Activated naive CD8-positive, alpha-beta T cell treated with anti-CD3 and anti-CD28 coated beads for 36 hours (primary cell): ENCODE measurements at regions not wholly inside any gene's neighbourhood (a gene's known extent, or its start where the extent isn't known, plus 50 kb on each side); places are given as distances from the start of the nearest gene placed in this dataset.
"Not testable (repeated sequence)": the region's sequence is repeated elsewhere in the genome, so short reads cannot be mapped to it uniquely, and the experiment has no call there.

Experiments
- DNase-seq: peaks from one replicate; pipeline ENCODE4 v3.0.0; 2021
- H3K27ac Mint-ChIP-seq: one replicate; pipeline ENCODE4 v1.8.0; 2022; ENCODE audit warnings: mild to moderate bottlenecking, moderate library complexity, mixed read lengths
- H3K27me3 Mint-ChIP-seq: one replicate; pipeline ENCODE4 v1.8.0; 2022; ENCODE audit warnings: mild to moderate bottlenecking, mixed read lengths
- H3K36me3 Mint-ChIP-seq: one replicate; pipeline ENCODE4 v1.8.0; 2021; ENCODE audit warnings: mild to moderate bottlenecking, mixed read lengths
- H3K4me1 Mint-ChIP-seq: one replicate; pipeline ENCODE4 v1.8.0; 2021; ENCODE audit warnings: mixed read lengths
- H3K4me3 Mint-ChIP-seq: one replicate; pipeline ENCODE4 v1.8.0; 2022; ENCODE audit warnings: mild to moderate bottlenecking, moderate library complexity, mixed read lengths
- H3K9me3 Mint-ChIP-seq: one replicate; pipeline ENCODE4 v1.8.0; 2022; ENCODE audit warnings: mixed read lengths

DNA sequence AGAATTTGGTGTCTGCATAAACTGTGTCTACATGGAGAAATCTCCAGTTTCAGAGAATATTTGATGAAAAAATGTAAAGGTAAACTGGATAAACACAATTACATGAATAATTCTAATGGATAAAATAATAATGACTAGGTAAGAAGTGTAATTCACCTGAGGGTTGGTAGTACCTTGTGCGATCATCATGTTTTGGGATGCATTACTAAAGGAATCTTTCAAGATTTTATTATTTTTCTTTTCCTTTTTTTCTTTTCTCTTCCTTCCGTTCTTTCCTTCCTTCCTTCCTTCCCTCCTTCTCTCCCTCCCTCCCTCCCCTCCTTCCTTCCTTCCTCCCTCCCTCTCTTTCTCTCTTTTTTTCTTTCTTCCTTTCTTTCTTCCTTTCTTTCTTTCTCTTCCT lies 818.7 kb downstream of the LTN1 start:
- Mint-ChIP-seq H3K4me1 (no peaks in the 10 kb centered on the region), H3K4me3 (no peak overlapping the region), H3K27me3 (no peaks in the 10 kb centered on the region), H3K27ac (no peak overlapping the region), H3K9me3 (no peaks in the 10 kb centered on the region), H3K36me3 (no peaks in the 10 kb centered on the region)
- no peak for DNase-seq

DNA sequence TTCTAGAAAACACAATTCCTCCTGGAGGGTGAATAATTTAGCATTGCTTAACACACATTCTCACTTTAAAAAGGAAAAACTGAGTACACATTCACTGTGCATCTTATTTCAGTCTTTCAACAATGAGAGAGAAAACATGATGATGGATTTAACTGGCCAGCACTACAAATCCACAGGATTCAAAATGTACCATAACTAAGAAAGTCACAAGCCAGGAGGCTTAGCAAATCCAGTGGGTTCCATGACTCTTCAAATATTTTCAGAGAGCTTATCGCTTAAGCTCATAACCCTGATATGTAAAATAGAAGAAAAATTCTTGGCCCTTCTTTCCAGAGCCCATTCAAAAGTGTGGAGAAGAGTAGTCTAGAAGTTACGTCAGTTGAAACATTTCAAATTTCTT lies 820.3 kb downstream of the LTN1 start:
- H3K9me3 Mint-ChIP-seq, result no peaks in the 10 kb centered on the region
- no peaks in the 10 kb centered on the region for H3K36me3 Mint-ChIP-seq
- DNase-seq, result no peak
- no peaks in the 10 kb centered on the region for H3K4me1 Mint-ChIP-seq
- H3K27ac Mint-ChIP-seq, result no peak overlapping the region
- no peaks in the 10 kb centered on the region for H3K27me3 Mint-ChIP-seq
- no peak overlapping the region for H3K4me3 Mint-ChIP-seq

DNA sequence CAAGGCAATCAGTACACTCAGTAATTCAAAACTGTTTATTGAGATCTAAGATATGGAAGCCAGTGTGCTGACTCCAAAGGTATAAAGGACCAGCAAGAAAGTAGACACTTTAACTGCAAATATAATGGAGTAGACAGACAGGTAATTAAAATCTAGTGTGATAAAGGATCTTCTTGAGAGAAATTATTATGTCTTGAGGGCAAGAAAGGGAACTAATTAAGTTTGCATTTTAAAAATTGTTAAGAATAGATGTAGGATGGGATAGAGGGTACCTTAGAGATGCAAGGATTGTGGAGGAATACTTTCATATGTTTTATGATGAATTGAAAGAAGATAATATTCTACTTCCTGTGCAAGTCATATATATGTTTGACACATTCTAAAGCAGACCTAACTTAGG lies 825.3 kb downstream of the LTN1 start:
- no peaks in the 10 kb centered on the region for H3K4me1 Mint-ChIP-seq
- H3K4me3 Mint-ChIP-seq, result no peak overlapping the region
- no peaks in the 10 kb centered on the region for H3K27me3 Mint-ChIP-seq
- no peak overlapping the region for H3K27ac Mint-ChIP-seq
- no peaks in the 10 kb centered on the region for H3K9me3 Mint-ChIP-seq
- no peaks in the 10 kb centered on the region for H3K36me3 Mint-ChIP-seq
- no peak for DNase-seq

DNA sequence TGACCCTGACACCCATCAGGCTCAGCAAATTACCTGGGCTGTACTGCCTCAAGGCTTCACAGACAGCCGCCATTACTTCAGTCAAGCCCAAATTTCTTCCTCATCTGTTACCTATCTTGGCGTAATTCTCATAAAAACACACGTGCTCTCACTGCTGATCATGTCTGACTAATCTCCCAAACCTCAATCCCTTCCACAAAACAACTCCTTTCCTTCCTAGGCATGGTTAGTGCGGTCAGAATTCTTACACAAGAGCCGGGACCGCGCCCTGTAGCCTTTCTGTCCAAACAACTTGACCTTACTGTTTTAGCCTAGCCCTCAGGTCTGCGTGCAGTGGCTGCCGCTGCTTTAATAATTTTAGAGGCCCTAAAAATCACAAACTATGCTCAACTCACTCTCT lies 828.2 kb downstream of the LTN1 start:
- H3K27me3 Mint-ChIP-seq, H3K27ac Mint-ChIP-seq, H3K4me3 Mint-ChIP-seq, H3K36me3 Mint-ChIP-seq, H3K4me1 Mint-ChIP-seq, DNase-seq, H3K9me3 Mint-ChIP-seq: not testable (repeated sequence)

DNA sequence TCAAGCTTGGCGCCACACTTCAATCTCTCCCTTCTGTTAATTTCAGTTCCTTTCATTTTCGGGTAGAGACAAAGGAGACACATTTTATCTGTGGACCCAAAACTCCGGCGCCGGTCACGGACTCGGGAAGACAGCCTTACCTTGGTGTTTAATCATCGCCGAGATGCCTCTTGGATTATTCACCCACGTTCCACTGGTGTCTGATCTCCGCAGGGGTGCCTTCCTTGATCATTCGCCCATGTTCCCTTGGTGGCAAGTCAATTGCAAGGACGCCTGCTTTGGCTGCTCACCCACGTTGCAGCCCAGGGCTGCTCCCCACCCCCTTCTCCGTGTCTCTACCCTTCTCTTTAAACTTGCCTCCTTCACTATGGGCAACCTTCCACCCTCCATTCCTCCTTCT lies 830.6 kb downstream of the LTN1 start:
- not testable (repeated sequence) for H3K4me1 Mint-ChIP-seq, DNase-seq, H3K27ac Mint-ChIP-seq, H3K27me3 Mint-ChIP-seq, H3K9me3 Mint-ChIP-seq, H3K4me3 Mint-ChIP-seq, H3K36me3 Mint-ChIP-seq

DNA sequence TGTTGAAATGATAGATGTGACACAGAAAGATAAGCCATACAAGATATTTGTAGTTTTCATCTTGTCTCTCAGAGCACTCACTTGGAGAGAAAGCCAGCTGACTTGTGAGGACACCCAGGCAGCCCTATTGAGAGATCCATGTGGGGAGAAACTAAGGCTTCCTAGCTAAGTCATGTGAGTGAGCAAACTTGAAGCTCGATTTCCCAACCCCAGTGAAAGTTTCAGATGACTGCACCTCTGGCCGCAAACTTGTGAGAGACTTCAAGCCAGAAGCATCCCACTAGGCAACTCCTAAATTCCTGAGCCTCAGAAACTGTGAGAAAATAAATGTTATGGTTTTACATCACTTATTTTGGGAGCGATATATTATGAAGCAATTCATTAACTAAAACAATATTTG lies 832.3 kb downstream of the LTN1 start:
- Mint-ChIP-seq H3K27me3 (no peaks in the 10 kb centered on the region), H3K36me3 (no peaks in the 10 kb centered on the region), H3K4me1 (no peaks in the 10 kb centered on the region), H3K4me3 (no peak overlapping the region), H3K9me3 (no peaks in the 10 kb centered on the region), H3K27ac (no peak overlapping the region)
- DNase-seq, result no peak

DNA sequence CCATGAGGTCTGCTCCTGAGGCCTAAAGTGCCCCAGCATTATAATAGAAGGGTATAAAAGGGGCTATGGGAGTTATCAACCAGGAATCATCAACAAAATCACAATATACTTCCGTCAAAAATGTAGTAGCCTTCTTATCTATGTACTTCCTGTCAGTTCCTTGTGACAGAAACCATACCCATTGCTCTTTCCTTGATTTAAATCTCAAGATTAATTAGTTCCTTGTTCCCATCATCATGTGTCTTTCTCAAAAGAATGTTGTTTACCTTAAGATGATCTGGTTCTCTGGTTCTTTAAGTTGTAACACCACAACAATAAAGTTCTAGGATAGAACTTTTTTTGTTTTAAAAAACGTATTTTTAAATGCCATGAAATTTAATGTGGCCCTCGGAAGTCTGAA lies 833.3 kb downstream of the LTN1 start:
- H3K4me3 Mint-ChIP-seq, result no peak overlapping the region
- no peak for DNase-seq
- no peaks in the 10 kb centered on the region for H3K9me3 Mint-ChIP-seq
- H3K36me3 Mint-ChIP-seq, result no peaks in the 10 kb centered on the region
- H3K4me1 Mint-ChIP-seq, result no peaks in the 10 kb centered on the region
- H3K27me3 Mint-ChIP-seq, result no peaks in the 10 kb centered on the region
- no peak overlapping the region for H3K27ac Mint-ChIP-seq

DNA sequence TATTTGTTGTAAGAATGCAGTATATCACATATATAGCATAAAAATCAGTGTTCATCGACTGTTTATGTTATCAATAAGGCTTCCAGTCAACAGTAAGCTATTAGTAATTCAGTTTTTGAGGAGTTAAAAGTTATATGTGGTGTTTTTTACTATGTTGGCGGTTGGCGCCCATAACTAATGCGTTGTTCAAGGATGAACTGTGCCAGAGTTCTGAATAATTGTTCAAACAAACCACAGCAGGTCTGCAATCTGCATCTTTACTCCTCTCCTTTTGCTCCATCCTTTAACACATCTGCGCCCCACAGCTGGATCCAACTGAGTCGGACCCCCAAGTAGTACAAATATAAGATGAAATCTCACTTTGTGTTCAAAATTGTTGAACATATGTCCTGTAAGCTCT lies 836.1 kb downstream of the LTN1 start:
- DNase-seq, result no peak
- no peaks in the 10 kb centered on the region for H3K9me3 Mint-ChIP-seq
- H3K36me3 Mint-ChIP-seq, result no peaks in the 10 kb centered on the region
- H3K27me3 Mint-ChIP-seq, result no peaks in the 10 kb centered on the region
- no peak overlapping the region for H3K27ac Mint-ChIP-seq
- H3K4me3 Mint-ChIP-seq, result no peak overlapping the region
- no peaks in the 10 kb centered on the region for H3K4me1 Mint-ChIP-seq

DNA sequence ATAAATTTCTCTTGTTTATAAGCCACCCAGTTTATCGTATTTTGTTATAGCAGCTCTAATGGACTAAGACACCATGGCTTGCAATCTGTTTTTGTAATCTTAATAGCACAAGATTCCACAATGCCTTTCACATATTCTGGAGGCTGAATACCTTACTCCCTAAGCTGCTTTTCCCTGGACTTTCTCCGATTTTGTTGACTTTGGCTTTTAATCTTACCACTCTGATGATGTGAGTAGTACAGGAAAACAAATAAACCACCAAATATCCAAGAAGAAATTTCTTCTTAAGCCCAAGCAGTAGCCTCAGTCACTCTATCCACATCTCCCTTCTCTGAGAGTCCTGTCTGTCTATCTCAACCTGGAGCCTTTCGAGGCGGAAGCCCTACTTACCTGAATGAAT lies 838.6 kb downstream of the LTN1 start:
- Mint-ChIP-seq H3K9me3 (no peaks in the 10 kb centered on the region), H3K27ac (no peak overlapping the region), H3K4me1 (no peaks in the 10 kb centered on the region), H3K4me3 (no peak overlapping the region), H3K36me3 (no peaks in the 10 kb centered on the region), H3K27me3 (no peaks in the 10 kb centered on the region)
- DNase-seq, result no peak

DNA sequence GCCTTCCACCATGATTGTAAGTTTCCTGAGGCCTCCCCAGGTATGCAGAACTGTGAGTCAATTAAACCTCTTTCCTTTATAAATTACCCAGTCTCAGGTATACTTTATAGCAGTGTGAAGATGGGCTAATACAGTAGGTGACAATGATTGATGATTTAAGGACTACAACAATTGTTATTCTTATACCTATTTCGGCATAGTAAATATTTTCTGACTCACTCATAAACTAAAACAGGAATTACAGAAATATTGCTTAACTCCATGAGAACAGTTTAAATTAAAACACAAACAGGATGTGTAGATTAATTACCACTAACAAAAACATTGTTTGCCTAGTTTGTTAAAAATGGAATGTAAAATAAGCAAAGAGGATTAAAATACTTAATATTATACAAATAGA lies 839.9 kb downstream of the LTN1 start:
- DNase-seq, result no peak
- Mint-ChIP-seq H3K4me1 (no peaks in the 10 kb centered on the region), H3K27ac (no peak overlapping the region), H3K9me3 (no peaks in the 10 kb centered on the region), H3K36me3 (no peaks in the 10 kb centered on the region), H3K4me3 (no peak overlapping the region), H3K27me3 (no peaks in the 10 kb centered on the region)

DNA sequence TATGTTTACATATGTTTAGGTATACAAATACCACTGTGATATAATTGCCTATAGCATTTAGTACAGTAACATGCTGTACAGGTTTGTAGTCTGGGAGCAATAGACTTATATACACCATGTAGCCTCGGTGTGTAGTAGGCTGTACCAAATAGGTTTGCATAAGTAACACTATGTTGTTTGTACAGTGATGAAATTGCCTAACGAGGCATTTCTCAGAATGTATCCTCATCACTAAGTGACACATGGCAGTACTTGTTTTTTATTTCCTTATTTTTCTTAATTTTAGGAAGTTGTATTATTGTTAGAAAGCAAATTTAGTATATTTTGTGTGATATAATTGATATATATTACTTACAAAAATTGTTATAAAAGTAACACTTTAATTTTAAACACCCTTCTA lies 840.9 kb downstream of the LTN1 start:
- H3K27ac Mint-ChIP-seq, result no peak overlapping the region
- no peaks in the 10 kb centered on the region for H3K36me3 Mint-ChIP-seq
- DNase-seq, result no peak
- no peaks in the 10 kb centered on the region for H3K27me3 Mint-ChIP-seq
- no peaks in the 10 kb centered on the region for H3K4me1 Mint-ChIP-seq
- no peaks in the 10 kb centered on the region for H3K9me3 Mint-ChIP-seq
- no peak overlapping the region for H3K4me3 Mint-ChIP-seq

DNA sequence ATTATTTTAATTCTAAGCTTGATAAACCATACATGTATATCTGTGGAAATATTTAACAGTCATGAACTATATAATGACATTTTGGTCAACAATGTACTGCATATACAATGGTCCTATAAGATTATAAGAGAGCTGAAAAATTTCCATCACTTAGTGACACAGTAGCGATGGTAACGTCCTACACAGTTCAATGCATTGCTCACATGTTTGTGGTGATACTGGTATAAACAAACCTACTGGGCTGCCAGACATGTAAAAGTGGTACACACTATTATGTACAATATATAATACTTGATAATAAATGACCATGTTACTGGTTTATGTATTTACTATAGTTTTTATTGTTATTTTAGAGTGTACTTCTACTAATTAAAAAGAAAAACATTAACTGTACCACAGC lies 841.9 kb downstream of the LTN1 start:
- Mint-ChIP-seq H3K4me3 (no peak overlapping the region), H3K36me3 (no peaks in the 10 kb centered on the region), H3K27ac (no peak overlapping the region), H3K4me1 (no peaks in the 10 kb centered on the region), H3K9me3 (no peaks in the 10 kb centered on the region), H3K27me3 (no peaks in the 10 kb centered on the region)
- DNase-seq, result no peak

DNA sequence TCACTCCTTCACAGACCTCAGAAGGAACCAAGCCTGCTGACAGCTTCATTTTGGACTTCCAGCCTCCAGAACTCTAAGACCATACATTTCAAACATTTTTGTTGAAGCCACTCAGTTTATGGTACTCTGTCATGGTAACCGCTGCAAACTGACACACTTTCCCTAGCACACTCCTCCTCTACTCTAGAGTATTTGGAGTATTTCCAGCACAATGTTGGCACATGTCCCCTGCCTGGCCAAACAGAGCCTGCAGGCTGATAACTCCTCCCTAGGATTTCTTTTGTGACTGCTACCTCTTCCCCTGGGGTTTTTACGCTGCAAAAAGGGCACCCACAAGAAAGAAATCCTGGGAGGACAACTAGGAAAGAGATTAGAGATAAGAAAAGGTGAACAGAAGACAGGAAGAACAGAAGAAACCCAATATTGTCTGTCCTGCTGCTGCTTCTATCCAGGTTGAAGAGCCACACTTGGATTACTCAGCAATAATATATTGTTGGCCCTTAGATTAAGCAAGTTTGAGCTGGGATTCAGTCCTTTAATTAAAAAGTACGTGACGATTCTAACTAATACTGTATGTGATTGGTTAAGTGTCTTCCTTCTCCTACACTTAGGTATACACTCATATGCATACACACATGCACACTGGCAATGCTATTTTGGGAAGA lies 844.1 kb downstream of the LTN1 start:
- Mint-ChIP-seq H3K9me3 (no peaks in the 10 kb centered on the region), H3K36me3 (no peaks in the 10 kb centered on the region), H3K4me1 (no peaks in the 10 kb centered on the region), H3K4me3 (no peak overlapping the region), H3K27ac (no peak overlapping the region), H3K27me3 (no peaks in the 10 kb centered on the region)
- no peak for DNase-seq

DNA sequence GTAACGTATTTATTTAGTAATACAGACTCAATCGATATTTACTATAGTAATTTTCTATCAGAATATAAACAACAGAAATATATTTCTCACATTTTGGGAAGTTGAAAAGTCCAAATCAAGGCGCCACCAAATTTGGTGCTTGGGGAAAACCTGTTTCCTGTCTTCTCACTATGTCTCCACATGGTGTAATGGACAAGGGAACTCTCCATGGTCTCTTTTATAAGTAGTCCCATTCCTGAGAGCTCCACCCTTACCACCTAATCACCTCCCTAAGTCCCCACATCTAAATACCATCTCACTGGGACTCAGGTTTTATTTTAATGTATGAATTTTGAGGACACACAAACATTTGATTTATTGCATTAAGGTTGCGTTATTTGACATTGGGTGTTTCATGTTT lies 848.0 kb downstream of the LTN1 start:
- DNase-seq, result no peak
- Mint-ChIP-seq H3K27ac (no peak overlapping the region), H3K4me1 (no peaks in the 10 kb centered on the region), H3K27me3 (no peaks in the 10 kb centered on the region), H3K9me3 (no peaks in the 10 kb centered on the region), H3K36me3 (no peaks in the 10 kb centered on the region), H3K4me3 (no peak overlapping the region)

DNA sequence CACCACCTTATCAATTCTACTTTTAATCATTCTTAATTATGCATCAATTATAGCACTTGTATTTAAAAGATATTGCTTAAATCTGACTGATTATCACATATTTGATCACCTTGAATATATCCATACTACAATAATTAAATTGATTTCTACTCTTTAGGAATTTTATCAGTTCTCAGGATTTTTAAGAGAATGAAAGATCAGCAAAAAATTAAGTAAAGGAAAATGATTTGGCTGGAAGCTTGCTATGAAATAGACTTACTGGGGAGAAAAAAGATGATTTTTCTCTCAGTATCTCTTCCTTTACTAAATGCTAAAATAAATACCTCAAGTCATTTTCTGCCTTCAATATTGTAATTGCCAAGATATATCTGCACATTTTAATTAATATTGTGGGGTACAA lies 848.6 kb downstream of the LTN1 start:
- Mint-ChIP-seq H3K27ac (no peak overlapping the region), H3K27me3 (no peaks in the 10 kb centered on the region), H3K4me1 (no peaks in the 10 kb centered on the region)

DNA sequence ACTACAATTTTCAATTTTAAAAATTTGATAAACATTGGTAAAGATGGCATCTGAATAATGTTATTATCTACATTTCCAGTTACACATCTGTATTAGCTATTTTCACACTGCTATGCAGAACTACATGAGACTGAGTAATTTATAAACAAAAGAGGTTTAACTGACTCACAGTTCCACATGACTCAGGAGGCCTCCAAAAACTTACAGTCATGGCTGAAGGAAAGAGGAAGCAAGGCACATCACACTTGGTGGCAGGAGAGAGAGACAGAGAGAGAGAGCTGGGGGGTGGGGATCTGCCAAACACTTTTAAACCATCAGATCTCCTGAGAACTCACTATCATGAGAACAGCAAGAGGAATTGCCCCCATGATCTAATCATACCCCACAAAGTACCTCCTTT lies 850.0 kb downstream of the LTN1 start:
- no peaks in the 10 kb centered on the region for H3K9me3 Mint-ChIP-seq
- H3K27ac Mint-ChIP-seq, result no peak overlapping the region
- no peak overlapping the region for H3K4me3 Mint-ChIP-seq
- DNase-seq, result no peak
- no peaks in the 10 kb centered on the region for H3K36me3 Mint-ChIP-seq
- H3K27me3 Mint-ChIP-seq, result no peaks in the 10 kb centered on the region
- no peaks in the 10 kb centered on the region for H3K4me1 Mint-ChIP-seq

More for the DNA sequence above, 848.6 kb downstream of the LTN1 start:
- Mint-ChIP-seq H3K9me3 (no peaks in the 10 kb centered on the region), H3K36me3 (no peaks in the 10 kb centered on the region), H3K4me3 (no peak overlapping the region)
- no peak for DNase-seq

DNA sequence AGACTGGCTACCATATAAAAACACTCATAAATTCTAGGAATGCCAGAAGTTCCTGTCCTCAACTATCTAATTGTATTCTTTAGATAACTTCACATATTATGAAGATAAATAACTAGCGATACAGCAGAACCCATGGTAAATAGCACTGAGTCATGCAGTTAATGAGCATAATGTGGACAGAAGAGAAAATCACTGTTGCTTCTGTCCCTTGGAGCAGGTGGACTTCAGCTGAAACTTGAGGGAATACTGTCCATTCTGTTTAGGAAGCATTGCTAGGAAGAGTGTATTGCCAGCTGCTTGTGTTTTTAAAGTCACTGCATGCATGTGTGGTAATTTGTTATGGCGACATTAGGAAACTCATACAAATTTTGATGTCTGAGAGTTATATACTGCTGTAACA lies 854.4 kb downstream of the LTN1 start:
- H3K4me1 Mint-ChIP-seq, result no peaks in the 10 kb centered on the region
- H3K27ac Mint-ChIP-seq, result no peak overlapping the region
- no peak for DNase-seq
- H3K36me3 Mint-ChIP-seq, result no peaks in the 10 kb centered on the region
- H3K9me3 Mint-ChIP-seq, result no peaks in the 10 kb centered on the region
- H3K4me3 Mint-ChIP-seq, result no peak overlapping the region
- H3K27me3 Mint-ChIP-seq, result no peaks in the 10 kb centered on the region
